ENCODE measurements at regions not wholly inside any gene's neighbourhood (a gene's known extent, or its start where the extent isn't known, plus 50 kb on each side); places are given as distances from the start of the nearest gene placed in this dataset.

GRCh38 chr6:84910906-84911607 is 146.7 kb upstream of the TBX18 start:
- TF ChIP-seq CTCF (conservative IDR thresholded peaks at IDR 0.05; ENCODE audit: low read depth, low read length) (no peak), RCOR1 (IDR thresholded peaks at IDR 0.05; ENCODE audit: insufficient replicate concordance, low read length) (no peak), SMC3 (IDR thresholded peaks at IDR 0.05; ENCODE audit: low read depth, low read length) (no peak), MAFK (IDR thresholded peaks at IDR 0.05; ENCODE audit: low read depth, low read length) (no peak), POLR2A (IDR thresholded peaks at IDR 0.05; ENCODE audit: low read depth, low read length) (no peak), USF2 (IDR thresholded peaks at IDR 0.05; ENCODE audit: low read depth, low read length) (no peak), MXI1 (IDR thresholded peaks at IDR 0.05; ENCODE audit: borderline replicate concordance, low read depth, low read length) (no peak), NFE2L2 (IDR thresholded peaks at IDR 0.05; ENCODE audit: low read depth, low read length) (no peak), CEBPB (IDR thresholded peaks at IDR 0.05; ENCODE audit: low read depth, low read length) (no peak), RAD21 (IDR thresholded peaks at IDR 0.05; ENCODE audit: low read length) (no peak), BHLHE40 (IDR thresholded peaks at IDR 0.05; ENCODE audit: low read depth, low read length) (no peak), FOS (IDR thresholded peaks at IDR 0.05; ENCODE audit: low read depth, low read length) (no peak)

All from IMR-90 (cell line).